GM06990 (cell line): ENCODE measurements at regions not wholly inside any gene's neighbourhood (a gene's known extent, or its start where the extent isn't known, plus 50 kb on each side); places are given as distances from the start of the nearest gene placed in this dataset.

Experiments
- DNase-seq: peaks from one replicate; pipeline ENCODE4 v3.0.0-alpha.2; 2011; ENCODE audit not compliant: insufficient read length; ENCODE audit errors: extremely low read depth
- H3K27me3 ChIP-seq: replicated peaks from 2 replicates; pipeline ENCODE4 v1.6.0; 2011; ENCODE audit warnings: low read length; ENCODE audit not compliant: control insufficient read depth, insufficient read depth
- H3K36me3 ChIP-seq: 2 replicates; pipeline ENCODE4 v1.5.1; 2011; ENCODE audit warnings: low read length; ENCODE audit not compliant: control insufficient read depth, insufficient read depth
- H3K4me3 ChIP-seq: replicated peaks from 2 replicates; pipeline ENCODE4 v1.5.1; 2011; ENCODE audit warnings: low read depth, mild to moderate bottlenecking, control low read depth, low read length
- CTCF ChIP-seq: IDR thresholded peaks from 2 replicates; pipeline ENCODE4 v1.5.1; 2011; ENCODE audit warnings: low read length, control low read depth, mild to moderate bottlenecking, inconsistent platforms; ENCODE audit not compliant: insufficient read depth, poor library complexity, severe bottlenecking

GRCh38 chr2:2516386-2516785, 185.3 kb upstream of the MYT1L start:
- DNase-seq: no peak
- H3K4me3 ChIP-seq: no peak overlapping the region
- TF ChIP-seq CTCF: no peak
- no peaks in the 10 kb centered on the region for H3K36me3 ChIP-seq
- no peaks in the 10 kb centered on the region for H3K27me3 ChIP-seq

- H3K4me3 ChIP-seq: no peak overlapping the region
- H3K36me3 ChIP-seq: no peaks in the 10 kb centered on the region
- TF ChIP-seq CTCF: no peak
- H3K27me3 ChIP-seq: no peaks in the 10 kb centered on the region
- DNase-seq: no peak
Measured at GRCh38 chr2:2512931-2513330, 181.9 kb upstream of the MYT1L start.

GRCh38 chr2:2507417-2507997, 176.4 kb upstream of the MYT1L start:
- Histone ChIP-seq H3K4me3 (no peak overlapping the region), H3K27me3 (no peaks in the 10 kb centered on the region), H3K36me3 (no peaks in the 10 kb centered on the region)
- no peak for DNase-seq
- TF ChIP-seq CTCF: no peak

GRCh38 chr2:2506536-2506935, 175.5 kb upstream of the MYT1L start:
- DNase-seq: no peak
- Histone ChIP-seq H3K4me3 (no peak overlapping the region), H3K36me3 (no peaks in the 10 kb centered on the region), H3K27me3 (no peaks in the 10 kb centered on the region)
- no peak for TF ChIP-seq CTCF

- Histone ChIP-seq H3K4me3 (no peak overlapping the region), H3K27me3 (no peaks in the 10 kb centered on the region), H3K36me3 (no peaks in the 10 kb centered on the region)
- TF ChIP-seq CTCF: no peak
- DNase-seq: no peak
Measured at GRCh38 chr2:2505604-2506003, 174.5 kb upstream of the MYT1L start.

- H3K4me3 ChIP-seq: no peak overlapping the region
- no peak for TF ChIP-seq CTCF
- DNase-seq: no peak
- no peaks in the 10 kb centered on the region for H3K36me3 ChIP-seq
- H3K27me3 ChIP-seq: no peaks in the 10 kb centered on the region
Measured at GRCh38 chr2:2503864-2504418, 172.9 kb upstream of the MYT1L start.
